ENCODE measurements at regions not wholly inside any gene's neighbourhood (a gene's known extent, or its start where the extent isn't known, plus 50 kb on each side); places are given as distances from the start of the nearest gene placed in this dataset.

GRCh38 chr1:79811173-79811572 is 804.6 kb upstream of the ADGRL4 start:
- Histone ChIP-seq H3K27me3 (no peaks in the 10 kb centered on the region), H3K27ac (no peak overlapping the region), H3K9me3 (no peaks in the 10 kb centered on the region), H3K4me3 (no peak overlapping the region), H3K4me1 (no peaks in the 10 kb centered on the region), H3K36me3 (no peaks in the 10 kb centered on the region)
- no peak for TF ChIP-seq CTCF (IDR thresholded peaks at IDR 0.05)
- no peak for DNase-seq (ENCODE audit: low spot score)

- Histone ChIP-seq H3K9me3 (no peaks in the 10 kb centered on the region), H3K27me3 (no peaks in the 10 kb centered on the region), H3K4me3 (no peak overlapping the region), H3K36me3 (no peaks in the 10 kb centered on the region), H3K27ac (no peak overlapping the region), H3K4me1 (no peaks in the 10 kb centered on the region)
- TF ChIP-seq CTCF (IDR thresholded peaks at IDR 0.05), result no peak
- DNase-seq (ENCODE audit: low spot score), result no peak
Observed at GRCh38 chr1:79808816-79809475, 802.4 kb upstream of the ADGRL4 start.

DNA sequence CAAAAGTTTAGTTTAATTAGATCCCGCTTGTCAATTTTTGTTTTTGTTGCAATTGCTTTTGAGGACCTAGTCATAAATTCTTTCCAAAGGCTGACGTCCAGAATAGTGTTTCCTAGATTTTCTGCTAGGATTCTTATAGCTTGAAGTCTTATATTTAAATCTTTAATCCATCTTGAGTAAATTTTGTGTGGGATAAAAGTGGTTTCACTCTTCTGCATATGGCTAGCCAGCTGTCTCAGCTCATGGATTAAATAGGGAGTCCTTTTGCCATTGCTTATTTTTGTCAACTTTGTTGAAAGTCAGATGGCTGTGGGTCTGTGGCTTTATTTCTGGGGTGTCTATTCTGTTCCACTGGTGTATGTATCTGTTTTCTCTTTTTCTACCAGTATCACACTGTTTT is 801.3 kb upstream of the ADGRL4 start:
- Histone ChIP-seq H3K4me3 (no peak overlapping the region), H3K9me3 (no peaks in the 10 kb centered on the region), H3K4me1 (no peaks in the 10 kb centered on the region), H3K27me3 (no peaks in the 10 kb centered on the region), H3K27ac (no peak overlapping the region), H3K36me3 (no peaks in the 10 kb centered on the region)
- DNase-seq (ENCODE audit: low spot score), result no peak
- no peak for TF ChIP-seq CTCF (IDR thresholded peaks at IDR 0.05)

- Histone ChIP-seq H3K36me3 (no peaks in the 10 kb centered on the region), H3K9me3 (peaks cover 0 to 14% of the 10 kb centered on the region in 2 donors), H3K27ac (no peak overlapping the region), H3K4me1 (no peaks in the 10 kb centered on the region), H3K27me3 (no peaks in the 10 kb centered on the region), H3K4me3 (no peak overlapping the region)
- no peak for DNase-seq (ENCODE audit: low spot score)
- no peak for TF ChIP-seq CTCF (IDR thresholded peaks at IDR 0.05)
Observed at GRCh38 chr1:79797487-79797886, 791.0 kb upstream of the ADGRL4 start.

DNA sequence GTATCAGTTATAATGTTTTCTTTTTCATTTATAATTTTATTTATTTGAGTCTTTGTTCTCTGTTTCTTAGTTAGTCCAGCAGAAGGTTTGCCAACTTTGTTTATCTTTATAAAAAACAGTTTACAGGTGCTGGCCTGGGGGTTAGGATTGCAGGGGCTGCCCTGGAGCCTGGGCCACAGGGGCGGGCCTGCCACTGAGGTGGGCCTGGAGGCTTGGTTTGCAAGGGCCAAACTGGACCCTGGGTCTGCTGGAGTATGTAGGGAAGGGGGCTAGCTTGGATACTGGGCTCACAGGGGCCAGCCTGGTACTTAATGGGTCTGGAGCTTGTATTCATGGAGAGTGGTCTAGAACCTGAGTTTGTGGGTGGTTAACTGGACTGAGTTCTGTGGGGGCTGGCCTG is 789.9 kb upstream of the ADGRL4 start:
- H3K27me3 ChIP-seq, result no peaks in the 10 kb centered on the region
- no peak overlapping the region for H3K27ac ChIP-seq
- H3K36me3 ChIP-seq, result no peaks in the 10 kb centered on the region
- H3K9me3 ChIP-seq, result peaks cover 0 to 14% of the 10 kb centered on the region in 2 donors
- no peaks in the 10 kb centered on the region for H3K4me1 ChIP-seq
- no peak for TF ChIP-seq CTCF (IDR thresholded peaks at IDR 0.05)
- H3K4me3 ChIP-seq, result no peak overlapping the region
- DNase-seq (ENCODE audit: low spot score), result no peak

Data from right atrium auricular region (tissue), 2 donors.